Cardiac muscle cell (in vitro differentiated cells and primary cell): ENCODE measurements at regions not wholly inside any gene's neighbourhood (a gene's known extent, or its start where the extent isn't known, plus 50 kb on each side); places are given as distances from the start of the nearest gene placed in this dataset.

Experiments used
- DNase-seq, 2 donors: peaks; one replicate each; pipeline versions ENCODE4 v3.0.0 to v3.0.0-alpha.2; 2010 to 2017; ENCODE audit warnings: low read depth in 1 of 2, low spot score in 1 of 2
- H3K27ac ChIP-seq: fragments of 200-600 bp; sonication (generic); 2 replicates; pipeline ENCODE4 v1.5.1; 2016
- H3K27me3 ChIP-seq: fragments of 200-600 bp; sonication (generic); 2 replicates; pipeline ENCODE4 v1.6.0; 2016; ENCODE audit warnings: control low read depth
- H3K36me3 ChIP-seq: fragments of 200-600 bp; sonication (generic); 2 replicates; pipeline ENCODE4 v1.5.1; 2016; ENCODE audit warnings: control low read depth
- H3K4me1 ChIP-seq: fragments of 200-600 bp; sonication (generic); 2 replicates; pipeline ENCODE4 v1.8.1; 2017; ENCODE audit warnings: low read depth, mild to moderate bottlenecking, mixed run types
- H3K4me3 ChIP-seq: fragments of 200-600 bp; sonication (generic); 2 replicates; pipeline ENCODE4 v1.5.1; 2016; ENCODE audit warnings: mild to moderate bottlenecking
- H3K9me3 ChIP-seq: fragments of 200-600 bp; sonication (generic); 2 replicates; pipeline ENCODE4 v1.5.1; 2017; ENCODE audit warnings: low read depth, mild to moderate bottlenecking, control low read depth
- TF ChIP-seq, protein P1 (sequence below): IDR thresholded peaks from 2 replicates; pipeline ENCODE4 v1.5.1; 2012; ENCODE audit warnings: low read depth, mild to moderate bottlenecking, low read length

DNA sequence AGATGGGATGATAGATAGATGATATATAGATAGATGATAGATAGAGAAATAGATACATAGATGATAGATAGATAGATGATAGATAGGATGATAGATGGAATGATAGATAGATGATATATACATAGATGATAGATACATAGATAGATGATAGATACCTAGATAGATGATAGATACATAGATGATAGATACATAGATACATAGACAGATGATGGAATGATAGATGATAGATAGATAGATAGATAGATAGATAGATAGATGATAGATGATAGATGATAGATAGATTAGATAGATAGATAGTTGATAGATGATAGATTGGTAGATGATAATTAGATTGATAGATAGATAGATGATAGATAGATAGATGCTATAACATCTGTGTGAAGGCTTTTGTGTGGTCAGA is 201.7 kb upstream of the RAB4A start:
- Histone ChIP-seq H3K36me3 (no peaks in the 10 kb centered on the region), H3K4me1 (no peaks in the 10 kb centered on the region), H3K27ac (no peak overlapping the region), H3K9me3 (no peaks in the 10 kb centered on the region), H3K4me3 (no peak overlapping the region), H3K27me3 (no peaks in the 10 kb centered on the region)
- TF ChIP-seq, protein P1, sequence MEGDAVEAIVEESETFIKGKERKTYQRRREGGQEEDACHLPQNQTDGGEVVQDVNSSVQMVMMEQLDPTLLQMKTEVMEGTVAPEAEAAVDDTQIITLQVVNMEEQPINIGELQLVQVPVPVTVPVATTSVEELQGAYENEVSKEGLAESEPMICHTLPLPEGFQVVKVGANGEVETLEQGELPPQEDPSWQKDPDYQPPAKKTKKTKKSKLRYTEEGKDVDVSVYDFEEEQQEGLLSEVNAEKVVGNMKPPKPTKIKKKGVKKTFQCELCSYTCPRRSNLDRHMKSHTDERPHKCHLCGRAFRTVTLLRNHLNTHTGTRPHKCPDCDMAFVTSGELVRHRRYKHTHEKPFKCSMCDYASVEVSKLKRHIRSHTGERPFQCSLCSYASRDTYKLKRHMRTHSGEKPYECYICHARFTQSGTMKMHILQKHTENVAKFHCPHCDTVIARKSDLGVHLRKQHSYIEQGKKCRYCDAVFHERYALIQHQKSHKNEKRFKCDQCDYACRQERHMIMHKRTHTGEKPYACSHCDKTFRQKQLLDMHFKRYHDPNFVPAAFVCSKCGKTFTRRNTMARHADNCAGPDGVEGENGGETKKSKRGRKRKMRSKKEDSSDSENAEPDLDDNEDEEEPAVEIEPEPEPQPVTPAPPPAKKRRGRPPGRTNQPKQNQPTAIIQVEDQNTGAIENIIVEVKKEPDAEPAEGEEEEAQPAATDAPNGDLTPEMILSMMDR = no peak
- no peak for DNase-seq

DNA sequence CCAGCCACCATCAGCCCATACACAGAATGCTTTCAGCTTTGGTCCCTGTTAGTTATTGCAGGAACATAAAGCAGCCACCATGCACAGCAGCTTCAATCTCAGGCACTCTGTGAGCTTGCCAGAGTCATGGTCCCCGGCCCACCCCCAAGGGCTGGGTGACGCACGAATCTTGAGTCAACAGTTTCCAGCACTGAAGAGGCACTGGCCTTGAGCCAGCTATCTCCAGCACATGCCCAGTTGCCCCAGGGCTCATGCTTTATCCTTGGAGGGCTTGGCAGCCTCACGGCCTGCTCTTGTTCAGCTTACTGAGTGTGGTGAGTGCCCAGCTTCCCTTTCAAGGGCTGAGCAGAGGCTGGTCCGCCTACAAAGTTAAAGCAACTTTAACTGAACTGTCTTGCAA is 200.7 kb upstream of the RAB4A start:
- H3K27ac ChIP-seq = no peak overlapping the region
- no peaks in the 10 kb centered on the region for H3K4me1 ChIP-seq
- H3K27me3 ChIP-seq = no peaks in the 10 kb centered on the region
- TF ChIP-seq, protein P1 = no peak
- no peaks in the 10 kb centered on the region for H3K9me3 ChIP-seq
- no peaks in the 10 kb centered on the region for H3K36me3 ChIP-seq
- no peak overlapping the region for H3K4me3 ChIP-seq
- DNase-seq = peak; percentile 21 to 81

DNA sequence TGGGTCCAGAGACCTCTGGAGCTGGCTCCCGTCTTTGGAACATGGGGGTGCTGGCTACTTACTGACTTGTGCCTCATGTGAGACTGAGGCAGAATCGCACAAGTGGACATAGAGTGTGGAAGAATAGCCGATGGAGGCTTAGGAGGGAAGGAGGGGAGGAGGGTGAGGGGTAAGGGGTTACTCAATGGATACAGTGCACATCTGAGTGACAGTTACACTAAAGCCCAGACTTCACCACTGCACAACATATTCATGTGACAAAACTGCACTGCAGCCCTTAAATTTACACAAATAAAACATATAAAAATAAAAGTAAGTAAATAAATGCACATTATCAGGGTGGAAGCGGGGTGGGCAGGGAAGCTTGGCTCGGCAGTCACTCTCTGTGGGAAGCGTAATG is 197.7 kb upstream of the RAB4A start:
- no peak for DNase-seq
- Histone ChIP-seq H3K36me3 (no peaks in the 10 kb centered on the region), H3K9me3 (no peaks in the 10 kb centered on the region), H3K4me3 (no peak overlapping the region), H3K27me3 (peaks cover under 1% of the 10 kb centered on the region), H3K27ac (no peak overlapping the region), H3K4me1 (no peaks in the 10 kb centered on the region)
- TF ChIP-seq, protein P1 = no peak

DNA sequence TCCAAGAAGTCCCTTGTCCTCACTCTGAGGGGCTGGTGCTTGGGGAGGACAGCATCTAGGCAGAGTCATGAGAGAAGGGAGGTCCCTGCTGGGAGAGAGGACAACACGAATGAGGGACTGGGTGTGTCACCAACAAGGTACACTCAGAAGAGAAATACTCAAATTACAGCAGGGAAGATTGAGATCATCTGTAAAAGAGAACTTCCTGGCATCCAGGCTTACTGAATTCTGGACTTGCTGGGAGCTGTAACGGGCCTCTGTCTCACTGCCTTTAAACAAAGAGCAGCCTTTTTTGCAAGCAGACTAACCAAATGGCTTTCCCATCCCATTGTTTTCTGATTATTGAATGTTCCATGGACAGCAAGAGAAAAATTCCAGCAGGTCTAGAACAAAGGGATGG is 195.7 kb upstream of the RAB4A start:
- DNase-seq = no peak
- Histone ChIP-seq H3K27ac (no peak overlapping the region), H3K27me3 (peaks cover 6% of the 10 kb centered on the region), H3K4me1 (no peaks in the 10 kb centered on the region), H3K9me3 (no peaks in the 10 kb centered on the region), H3K4me3 (no peak overlapping the region), H3K36me3 (no peaks in the 10 kb centered on the region)
- TF ChIP-seq, protein P1 = no peak

DNA sequence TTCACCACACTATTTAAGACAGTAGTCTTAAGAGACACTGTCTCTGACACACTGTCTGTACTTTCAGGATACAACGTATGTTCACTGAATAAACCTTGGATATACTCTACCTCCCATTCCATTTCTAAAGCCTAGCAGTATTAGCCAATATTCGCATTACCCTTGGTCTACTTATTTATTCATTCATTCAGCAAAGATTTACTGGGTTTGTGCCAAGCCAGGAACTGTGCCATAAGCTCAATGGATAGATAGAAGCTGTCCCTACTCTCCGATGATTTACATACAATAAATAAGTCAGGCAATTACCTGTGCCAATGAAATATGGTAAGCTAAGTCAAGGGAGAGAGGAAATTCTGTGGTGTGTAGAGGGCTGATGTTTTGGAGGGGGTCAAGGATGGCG is 195.2 kb upstream of the RAB4A start:
- H3K9me3 ChIP-seq = no peaks in the 10 kb centered on the region
- H3K27ac ChIP-seq = no peak overlapping the region
- peaks cover 8% of the 10 kb centered on the region for H3K27me3 ChIP-seq
- no peak overlapping the region for H3K4me3 ChIP-seq
- TF ChIP-seq, protein P1 = no peak
- H3K36me3 ChIP-seq = no peaks in the 10 kb centered on the region
- H3K4me1 ChIP-seq = no peaks in the 10 kb centered on the region
- peak in 1 of 2 donors; percentile 54 for DNase-seq

DNA sequence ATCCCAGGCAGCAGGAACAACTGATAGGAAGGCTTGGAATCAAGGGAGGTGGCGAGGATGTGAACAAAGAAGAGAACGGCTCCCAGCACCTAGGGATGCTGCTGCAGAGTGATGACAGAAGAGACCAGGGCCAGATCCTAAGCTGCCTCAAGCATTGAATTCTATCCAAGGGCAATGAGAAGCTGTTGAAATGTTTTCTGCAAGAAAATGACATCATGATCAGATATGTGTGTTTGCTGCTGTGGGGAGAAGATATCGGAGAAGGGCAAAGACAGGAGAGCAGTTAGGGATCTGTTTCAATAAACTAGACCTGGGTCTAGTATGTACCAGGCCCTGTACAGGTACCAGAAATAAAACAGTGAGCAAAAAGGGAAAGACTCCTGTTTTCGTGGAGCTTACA is 194.7 kb upstream of the RAB4A start:
- TF ChIP-seq, protein P1 = no peak
- H3K9me3 ChIP-seq = no peaks in the 10 kb centered on the region

More for the DNA sequence above, 194.7 kb upstream of the RAB4A start:
- Histone ChIP-seq H3K27ac (no peak overlapping the region), H3K36me3 (no peaks in the 10 kb centered on the region), H3K27me3 (peaks cover 8% of the 10 kb centered on the region), H3K4me3 (no peak overlapping the region), H3K4me1 (no peaks in the 10 kb centered on the region)
- DNase-seq = peak in 1 of 2 donors; percentile 42
